Stomach (tissue), 8 donors: ENCODE measurements at regions not wholly inside any gene's neighbourhood (a gene's known extent, or its start where the extent isn't known, plus 50 kb on each side); places are given as distances from the start of the nearest gene placed in this dataset.
A peak's percentile ranks its signal among the peaks of the same experiment; 100 is the strongest.
"Not testable (repeated sequence)": the region's sequence is repeated elsewhere in the genome, so short reads cannot be mapped to it uniquely, and the experiment has no call there.

ENCODE experiments used
- DNase-seq, 2 donors: peaks; one replicate each; pipeline versions ENCODE4 v3.0.0 to v3.0.0-alpha.2; 2013 to 2019
- H3K27ac ChIP-seq, 5 donors: fragments of 200-600 bp in 4 of 5; sonication (generic) in 4 of 5; one replicate each; pipeline ENCODE4 v1.5.1; 2013 to 2019; ENCODE audit warnings: mild to moderate bottlenecking in 1 of 5, moderate library complexity in 1 of 5
- H3K27me3 ChIP-seq, 3 donors: fragments of 200-600 bp; sonication (generic); one replicate each; pipeline ENCODE4 v1.5.1; 2017 to 2019; ENCODE audit warnings: mixed run types in 1 of 3
- H3K36me3 ChIP-seq, 4 donors: fragments of 200-600 bp; sonication (generic); 1 replicate in 3 of 4; 2 replicates in 1 of 4; pipeline ENCODE4 v1.5.1; 2016 to 2019
- H3K4me1 ChIP-seq, 4 donors: fragments of 200-600 bp; sonication (generic); one replicate each; pipeline ENCODE4 v1.5.1; 2016 to 2019
- H3K4me3 ChIP-seq, 4 donors: fragments of 200-600 bp; sonication (generic) in 3 of 4; one replicate each; pipeline ENCODE4 v1.5.1; 2016 to 2019; ENCODE audit warnings: mild to moderate bottlenecking in 1 of 4
- H3K9me3 ChIP-seq, 4 donors: fragments of 200-600 bp; sonication (generic); one replicate each; pipeline ENCODE4 v1.5.1; 2016 to 2019
- WGBS, 5 donors: extraction: QIAGEN DNeasy Blood & Tissue Kit in 3 of 5; methylation state at CpG; one replicate each; pipeline versions ENCODE4 v1.1.5 to v1.1.7; 2013 to 2018; 5-methylcytosine and 5-hydroxymethylcytosine counted together
- intact Hi-C: fragments of 100-400 bp; cut with DNase I; formaldehyde crosslinking; loops from one replicate; pipeline ENCODE4 v1.15.1; 2023; ENCODE audit warnings: low total_unique reads
- donor health status: healthy with polysubstance abuse.
- donor health status: Bipolar disorder and iron deficiency.
- donor health status: healthy.

DNA sequence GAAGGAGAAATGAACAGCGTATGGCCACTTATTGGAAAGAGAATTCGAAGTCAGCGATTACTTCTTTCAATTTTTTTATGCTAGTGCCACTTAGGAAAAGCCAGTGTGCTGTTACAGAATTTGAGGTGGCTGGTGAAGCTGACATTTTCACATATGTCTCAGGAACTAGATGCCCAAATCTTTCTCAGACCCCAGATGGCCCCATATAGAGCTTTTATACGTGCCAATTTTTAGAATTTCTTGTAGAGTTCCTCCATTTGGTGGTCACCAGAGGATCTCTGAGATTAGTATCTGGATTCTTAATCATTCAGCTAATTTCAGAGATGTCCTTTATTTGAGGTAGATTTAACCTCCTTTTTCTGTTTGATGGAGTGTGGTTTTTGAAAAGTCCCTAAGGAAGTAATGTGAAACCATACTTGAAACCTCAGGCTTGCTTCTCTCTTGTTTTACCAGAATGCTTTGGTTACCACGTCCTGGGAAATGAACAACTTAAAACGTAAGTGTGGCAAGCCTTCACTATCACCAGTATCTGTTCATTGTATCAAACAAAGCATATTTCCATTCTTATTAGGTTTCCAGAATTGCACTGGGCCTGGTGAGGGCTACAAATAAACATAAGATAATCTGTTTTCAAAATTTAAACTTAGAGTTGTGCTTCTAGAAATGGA lies 102.2 kb upstream of the IKBKE start:
- DNase-seq, H3K27me3 ChIP-seq, intact Hi-C loops, H3K4me1 ChIP-seq, H3K9me3 ChIP-seq, H3K36me3 ChIP-seq, H3K4me3 ChIP-seq, H3K27ac ChIP-seq: not testable (repeated sequence)
- WGBS, 5 donors: 96 to 100% (median 98%) methylated on average over 3 of the region's 6 CpGs; no CpG with 5 or more reads in 2 of the 5 donors

DNA sequence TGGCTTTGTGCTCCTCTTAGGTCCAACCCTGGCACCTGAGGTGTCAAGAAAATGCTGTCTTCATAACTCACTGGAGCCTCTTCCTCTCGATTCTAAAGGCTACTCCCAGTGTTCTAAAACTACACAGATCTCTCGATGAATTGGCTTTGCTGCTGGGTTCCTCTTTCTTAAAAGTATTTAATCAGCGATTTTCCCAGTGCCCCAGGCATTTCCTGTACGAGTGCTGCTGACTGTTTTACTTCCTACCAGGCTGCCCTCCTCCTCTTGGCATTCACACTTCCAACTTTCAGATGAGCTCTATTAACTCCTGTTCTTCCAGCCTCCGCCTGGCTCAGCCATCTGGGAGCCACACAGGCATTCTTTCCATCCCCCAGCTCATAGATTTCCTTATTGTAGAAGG lies 95.6 kb upstream of the IKBKE start:
- H3K4me1 ChIP-seq, H3K27ac ChIP-seq, H3K4me3 ChIP-seq, H3K9me3 ChIP-seq, DNase-seq, H3K36me3 ChIP-seq, intact Hi-C loops, H3K27me3 ChIP-seq: not testable (repeated sequence)
- WGBS, 5 donors: no CpG with 5 or more reads among the region's 5 CpGs

DNA sequence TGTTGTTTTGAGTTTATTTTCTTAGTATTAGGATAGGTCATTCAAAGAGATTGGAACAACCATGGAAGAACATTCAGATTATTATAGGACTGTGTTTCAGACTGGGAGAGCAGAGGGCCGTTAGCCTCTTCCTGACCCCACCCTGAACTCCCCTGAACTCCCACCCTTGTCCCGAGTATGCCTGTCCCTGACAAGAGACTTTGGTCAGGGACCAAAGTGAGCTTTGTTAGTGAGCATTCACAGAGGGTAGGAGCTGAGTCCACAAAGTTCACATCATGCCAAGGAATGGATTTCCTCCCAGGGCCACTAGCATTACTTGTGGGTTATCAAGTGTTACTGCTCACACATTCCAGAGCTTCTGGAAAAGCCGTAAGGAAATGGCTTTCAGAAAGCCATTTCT lies 94.7 kb upstream of the IKBKE start:
- H3K27me3 ChIP-seq, intact Hi-C loops, H3K4me3 ChIP-seq, H3K9me3 ChIP-seq, H3K4me1 ChIP-seq, H3K36me3 ChIP-seq, DNase-seq, H3K27ac ChIP-seq: not testable (repeated sequence)
- 47 to 75% (median 53%) methylated on average over 1 to 2 of the region's 3 CpGs for WGBS, 5 donors

DNA sequence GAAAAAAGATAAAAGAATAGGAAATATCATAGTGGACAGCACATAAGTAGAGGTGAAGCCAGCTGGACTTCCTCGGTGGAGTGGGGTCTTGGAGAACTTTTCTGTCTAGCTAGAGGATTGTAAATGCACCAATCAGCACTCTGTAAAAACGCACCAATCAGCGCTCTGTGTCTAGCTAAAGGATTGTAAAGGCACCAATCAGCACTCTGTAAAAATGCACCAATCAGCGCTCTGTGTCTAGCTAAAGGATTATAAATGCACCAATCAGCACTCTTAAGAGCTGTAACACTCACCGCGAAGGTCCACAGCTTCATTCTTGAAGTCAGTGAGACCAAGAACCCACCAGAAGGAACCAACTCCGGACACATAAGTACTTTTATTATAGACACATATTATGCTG lies 91.8 kb upstream of the IKBKE start:
- H3K27me3 ChIP-seq, H3K36me3 ChIP-seq, H3K4me1 ChIP-seq, intact Hi-C loops, DNase-seq, H3K4me3 ChIP-seq, H3K27ac ChIP-seq, H3K9me3 ChIP-seq: not testable (repeated sequence)
- WGBS, 5 donors: 96 to 99% (median 98%) methylated on average over 7 of the region's 7 CpGs

DNA sequence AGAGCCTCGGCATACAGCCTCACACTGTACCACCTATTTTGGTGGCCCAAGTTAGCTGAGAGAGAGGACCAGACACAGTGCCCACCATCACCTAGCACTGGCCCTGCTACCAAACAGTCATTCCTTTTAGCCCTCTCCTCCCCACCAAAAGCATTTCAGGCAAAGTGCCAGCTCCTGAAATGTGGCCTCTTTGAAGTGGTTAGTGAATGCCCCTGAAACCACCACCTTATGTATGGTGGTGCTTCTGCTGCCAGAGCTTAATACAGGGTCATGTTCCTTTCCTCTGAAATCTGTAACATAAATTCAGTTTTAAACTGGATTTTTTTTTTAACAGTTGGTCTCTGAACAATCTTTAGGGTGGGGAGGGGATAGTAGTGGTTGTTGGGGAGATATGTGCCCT lies 91.0 kb upstream of the IKBKE start:
- H3K4me1 ChIP-seq, H3K4me3 ChIP-seq, intact Hi-C loops, H3K36me3 ChIP-seq, H3K9me3 ChIP-seq, H3K27ac ChIP-seq, H3K27me3 ChIP-seq, DNase-seq: not testable (repeated sequence)
- WGBS, 5 donors: no CpG with 5 or more reads among the region's 1 CpG

DNA sequence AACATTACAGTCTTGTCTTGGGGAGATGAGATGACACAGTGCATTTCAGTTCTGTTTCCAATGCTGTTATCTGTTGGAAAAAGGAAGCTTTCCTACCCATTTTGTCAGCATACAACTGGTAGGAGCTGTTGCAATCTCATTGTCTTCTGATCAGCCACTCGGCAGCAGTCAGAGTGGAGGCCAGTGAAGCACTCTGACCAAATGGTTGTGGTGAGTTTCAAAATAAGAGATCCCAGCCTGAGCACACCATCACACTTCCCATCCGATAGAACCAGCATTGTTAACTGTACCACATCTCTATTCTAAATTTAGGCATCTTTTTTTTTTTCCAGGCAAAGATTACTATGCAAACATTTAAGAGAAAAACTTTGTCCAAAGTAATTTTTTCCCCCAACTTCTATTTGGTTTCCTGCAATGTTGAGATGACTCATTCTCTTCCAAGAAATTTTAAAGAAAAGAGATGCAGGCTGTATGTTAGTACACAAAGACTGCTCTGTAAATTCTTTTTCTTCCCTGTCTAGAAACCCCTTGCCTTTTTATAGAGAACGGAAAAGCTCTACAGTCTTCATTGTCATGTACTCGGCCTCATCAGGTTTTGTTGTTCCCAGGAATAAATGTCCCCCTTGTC lies 90.0 kb upstream of the IKBKE start:
- H3K27ac ChIP-seq, H3K4me1 ChIP-seq, intact Hi-C loops, H3K27me3 ChIP-seq, H3K9me3 ChIP-seq, H3K36me3 ChIP-seq, H3K4me3 ChIP-seq: not testable (repeated sequence)
- DNase-seq: peak in 1 of 2 donors; percentile 15
- 20 to 86% (median 49%) methylated on average over 1 to 2 of the region's 4 CpGs for WGBS, 5 donors

DNA sequence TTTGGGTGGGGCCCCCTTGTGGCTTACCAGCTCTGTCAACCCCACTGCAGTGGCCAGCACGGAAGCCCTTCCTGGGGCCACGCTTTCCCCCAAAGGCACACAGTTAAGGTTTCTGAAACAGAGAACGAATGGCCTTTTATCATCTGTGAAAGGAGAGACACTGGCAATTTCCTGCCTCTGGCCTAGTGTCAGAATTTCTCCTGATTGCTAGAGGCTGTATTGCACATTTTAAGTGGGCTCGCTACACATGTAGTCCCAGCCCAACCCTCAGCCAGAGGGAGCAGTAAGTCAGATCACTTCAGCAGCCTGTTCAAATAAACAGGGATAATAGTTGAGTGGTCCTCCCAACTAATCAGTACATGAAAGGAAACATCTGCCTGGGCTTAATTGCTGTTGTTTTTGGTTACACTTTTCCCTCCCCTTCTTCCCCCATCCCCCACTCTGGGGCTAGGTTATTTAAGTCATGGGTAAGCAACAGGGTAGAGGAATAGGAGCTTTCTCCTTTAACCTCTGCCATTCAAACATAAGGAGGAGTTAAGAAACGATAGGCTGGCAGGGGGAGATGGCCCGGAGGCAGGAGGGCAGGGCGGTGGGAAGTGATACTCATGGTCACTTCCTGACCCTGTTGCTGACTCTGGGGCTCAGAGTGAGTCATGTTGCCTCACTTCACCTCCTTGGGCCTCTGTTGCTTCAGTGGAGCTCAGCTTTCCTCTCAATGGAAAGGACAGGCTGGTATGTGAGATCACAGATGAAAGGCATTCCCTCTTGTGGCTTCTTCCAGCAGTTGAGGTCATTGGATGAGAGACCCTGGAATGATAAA lies 89.3 kb upstream of the IKBKE start:
- DNase-seq: peak in 1 of 2 donors; percentile 39
- H3K4me3 ChIP-seq, H3K36me3 ChIP-seq, H3K9me3 ChIP-seq, H3K4me1 ChIP-seq, H3K27me3 ChIP-seq, intact Hi-C loops: not testable (repeated sequence)
- peak overlapping the region in 3 of 5 donors; percentile 53 to 64 (median 54) for H3K27ac ChIP-seq
- 50 to 83% (median 70%) methylated on average over 1 of the region's 7 CpGs for WGBS, 5 donors

DNA sequence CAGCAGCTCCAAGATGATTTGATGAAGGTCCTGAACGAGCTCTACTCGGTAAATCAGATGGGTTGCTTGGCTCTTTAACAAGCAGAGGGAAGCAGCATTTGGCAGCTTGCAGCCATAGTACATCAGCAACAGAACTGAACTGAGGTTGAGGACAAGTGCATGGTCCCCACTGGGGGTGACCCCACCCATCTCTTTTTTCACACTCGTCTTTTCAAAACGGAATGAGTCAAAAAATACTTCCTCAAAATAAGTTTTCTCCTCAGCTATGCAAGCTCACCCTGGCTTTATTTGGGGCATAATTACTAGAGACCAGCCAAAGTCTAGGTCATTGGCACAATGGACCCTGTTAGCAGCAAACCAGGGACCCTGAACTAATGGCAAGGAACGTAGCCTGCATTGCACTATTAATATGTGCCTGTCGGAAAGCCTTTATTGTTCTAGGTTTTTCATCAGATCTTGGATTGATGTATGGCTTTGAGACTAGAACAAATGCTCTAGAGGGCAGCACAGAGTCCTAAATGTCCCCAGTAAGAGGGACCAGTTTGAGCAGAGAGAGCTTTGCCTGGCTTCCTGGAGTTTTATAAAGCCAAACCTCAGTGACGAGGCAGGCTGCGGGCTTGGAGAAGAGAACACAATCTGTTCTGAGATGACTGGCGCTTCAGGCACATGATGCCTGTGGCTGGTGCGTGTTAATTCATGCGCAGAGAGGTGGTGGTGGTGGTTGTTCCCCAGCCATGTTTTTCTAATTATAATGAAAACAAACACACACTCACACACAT lies 86.1 kb upstream of the IKBKE start:
- H3K36me3 ChIP-seq, H3K27me3 ChIP-seq, H3K4me1 ChIP-seq, H3K27ac ChIP-seq, H3K9me3 ChIP-seq, intact Hi-C loops, H3K4me3 ChIP-seq: not testable (repeated sequence)
- DNase-seq: peak in 1 of 2 donors; percentile 1
- WGBS, 5 donors: 72 to 89% (median 82%) methylated on average over 4 to 6 of the region's 11 CpGs

DNA sequence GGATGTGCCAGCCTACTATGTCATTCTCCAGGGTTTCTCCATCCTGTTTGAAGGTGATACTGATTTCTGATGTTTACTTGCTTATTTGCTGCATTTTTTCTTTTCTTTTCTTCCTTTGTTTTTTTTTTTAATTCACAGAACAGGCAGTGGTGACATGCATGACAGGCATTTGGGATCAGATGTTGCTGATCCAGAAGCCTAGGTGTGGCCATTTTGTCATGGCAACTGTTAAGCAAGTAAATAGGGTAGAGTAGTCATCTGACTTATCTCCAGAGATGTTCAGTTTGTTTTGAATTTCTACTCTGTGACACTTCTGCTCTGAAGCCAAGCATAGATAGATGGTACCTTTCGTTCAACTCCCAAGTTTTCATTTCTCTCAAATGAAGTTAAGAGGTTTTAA lies 85.4 kb upstream of the IKBKE start:
- H3K4me3 ChIP-seq: not testable (repeated sequence)
- WGBS, 5 donors: 79 to 100% (median 91%) methylated on average over 1 of the region's 1 CpG

DNA sequence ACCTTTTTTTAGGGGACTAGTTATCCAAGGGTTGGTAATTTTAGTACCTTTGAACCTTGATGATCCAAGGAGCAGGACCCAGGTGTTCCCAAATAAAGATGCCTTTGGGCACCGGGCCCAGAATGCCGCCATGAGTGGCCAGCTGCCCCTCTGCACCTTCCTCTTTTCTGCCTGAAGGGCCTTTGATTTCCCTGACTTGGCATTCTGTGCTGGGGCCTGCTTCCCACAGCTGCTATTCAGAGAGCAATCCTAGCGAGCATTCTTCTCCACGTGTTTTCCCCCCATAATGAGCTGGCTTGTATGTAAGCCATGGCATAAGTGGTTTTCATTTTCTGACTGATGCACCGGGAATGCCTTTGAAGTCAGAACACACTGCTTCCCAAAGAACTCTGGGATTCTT lies 82.6 kb upstream of the IKBKE start:
- intact Hi-C loops: not testable (repeated sequence)
- no CpG with 5 or more reads among the region's 5 CpGs for WGBS, 5 donors

More for the DNA sequence above, 85.4 kb upstream of the IKBKE start:
- H3K4me1 ChIP-seq, H3K9me3 ChIP-seq, DNase-seq, H3K36me3 ChIP-seq, H3K27me3 ChIP-seq, intact Hi-C loops, H3K27ac ChIP-seq: not testable (repeated sequence)

DNA sequence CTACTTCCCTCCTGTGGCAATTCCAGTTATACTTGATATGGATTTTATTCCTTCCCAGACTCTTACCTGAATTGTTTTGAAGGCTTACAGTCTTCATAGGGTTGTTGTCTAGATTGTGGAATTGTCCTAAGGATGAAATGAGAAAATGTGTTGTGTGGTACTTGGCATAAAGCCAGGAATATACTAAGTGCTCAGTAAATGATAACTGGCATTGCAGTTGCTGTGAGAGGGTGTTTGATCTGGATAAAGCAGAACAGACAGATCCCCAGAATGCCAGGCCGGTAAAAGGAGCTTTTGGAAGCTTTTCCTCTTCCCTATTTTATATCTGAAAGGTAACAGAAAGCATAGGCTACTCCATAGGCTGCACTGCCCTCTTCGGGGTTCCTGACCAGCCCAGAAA lies 78.4 kb upstream of the IKBKE start:
- H3K36me3 ChIP-seq, DNase-seq, intact Hi-C loops, H3K4me1 ChIP-seq, H3K9me3 ChIP-seq, H3K27ac ChIP-seq, H3K4me3 ChIP-seq, H3K27me3 ChIP-seq: not testable (repeated sequence)
- WGBS, 5 donors: 89 to 100% (median 94%) methylated on average over 1 to 2 of the region's 2 CpGs

More for the DNA sequence above, 82.6 kb upstream of the IKBKE start:
- not testable (repeated sequence) for H3K4me3 ChIP-seq, H3K27ac ChIP-seq, H3K36me3 ChIP-seq, H3K9me3 ChIP-seq, H3K27me3 ChIP-seq, DNase-seq, H3K4me1 ChIP-seq
